HK-2 (cell line): ENCODE measurements at regions not wholly inside any gene's neighbourhood (a gene's known extent, or its start where the extent isn't known, plus 50 kb on each side); places are given as distances from the start of the nearest gene placed in this dataset.

Source experiments
- DNase-seq: peaks from one replicate; pipeline ENCODE4 v3.0.0-alpha.2; 2018; ENCODE audit not compliant: unreplicated experiment

DNA sequence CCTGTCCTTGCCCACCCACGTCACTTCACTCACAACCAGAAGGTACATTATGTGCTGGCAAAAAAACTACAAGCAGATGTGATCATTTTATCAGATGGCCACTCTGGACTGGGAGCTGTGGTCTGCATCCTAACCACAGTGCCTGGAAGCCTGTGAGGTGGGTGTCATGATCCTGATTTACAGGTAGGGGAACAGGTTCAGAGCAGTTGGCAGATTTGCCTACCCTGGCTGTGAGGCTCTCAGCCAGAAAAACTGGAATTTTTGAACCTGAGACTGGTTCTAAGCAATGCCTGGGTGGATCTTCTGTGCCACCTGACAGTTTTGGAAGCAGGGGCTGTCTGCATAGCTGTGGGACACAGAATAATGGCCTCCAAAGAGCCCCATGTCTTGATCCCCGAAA is 150.8 kb downstream of the SYF2 start:
- DNase-seq = no peak

GRCh38 chr1:25080294-25081209 is 150.5 kb upstream of the RUNX3 start:
- no peak for DNase-seq

GRCh38 chr1:25079048-25079447 is 149.0 kb upstream of the RUNX3 start:
- DNase-seq = no peak

GRCh38 chr1:25074351-25075227 is 144.5 kb upstream of the RUNX3 start:
- no peak for DNase-seq

DNA sequence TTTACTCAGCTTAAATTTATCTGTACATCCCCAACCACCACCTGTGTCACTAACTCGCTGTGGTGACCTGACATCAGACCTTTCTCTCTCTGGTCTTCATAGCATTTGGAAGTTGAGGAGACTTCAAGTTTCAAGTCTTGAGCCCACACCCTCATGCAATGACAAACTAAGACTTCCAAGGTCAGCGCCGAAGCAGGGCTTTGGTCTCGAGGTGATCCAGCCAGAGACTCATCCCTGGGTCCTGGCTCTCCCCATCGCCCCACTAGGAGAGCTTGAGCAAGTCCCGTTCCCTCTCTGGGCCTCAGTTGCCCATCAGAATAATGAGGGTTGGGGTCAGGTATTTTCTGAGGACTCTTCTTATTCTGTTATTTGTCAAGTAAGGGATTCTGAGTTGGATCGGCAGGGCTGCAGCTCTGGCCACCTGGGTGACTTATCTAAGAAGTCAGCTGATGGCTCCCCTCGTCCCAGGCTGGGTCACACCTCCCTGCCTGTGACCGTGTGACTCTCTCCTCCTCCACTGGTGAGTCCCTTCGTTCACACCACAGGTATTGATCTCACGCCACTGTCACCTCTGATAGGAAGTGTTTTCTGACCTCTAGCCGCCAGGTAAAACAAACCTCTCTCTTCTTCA is 143.7 kb upstream of the RUNX3 start:
- DNase-seq = no peak

DNA sequence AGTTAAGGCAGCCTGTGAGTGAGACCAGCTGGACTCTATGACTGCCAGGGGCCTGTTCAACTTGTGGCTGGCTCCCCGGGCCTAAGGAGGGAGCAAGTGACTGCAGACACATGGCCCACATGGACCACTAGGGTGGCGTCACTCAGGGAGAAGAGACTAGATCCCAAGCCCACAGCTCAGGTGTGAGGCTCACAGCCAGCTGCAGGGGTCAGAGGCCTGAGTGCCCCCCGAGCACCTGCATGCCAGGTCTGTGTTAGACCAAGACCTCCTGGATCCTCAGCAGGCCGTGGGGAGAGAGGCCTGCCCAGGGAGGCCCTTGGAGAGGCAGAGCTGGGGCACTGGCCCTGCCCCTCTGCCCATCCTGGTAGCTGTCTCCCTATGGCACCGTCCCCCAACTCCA is 142.4 kb upstream of the RUNX3 start:
- DNase-seq = no peak

DNA sequence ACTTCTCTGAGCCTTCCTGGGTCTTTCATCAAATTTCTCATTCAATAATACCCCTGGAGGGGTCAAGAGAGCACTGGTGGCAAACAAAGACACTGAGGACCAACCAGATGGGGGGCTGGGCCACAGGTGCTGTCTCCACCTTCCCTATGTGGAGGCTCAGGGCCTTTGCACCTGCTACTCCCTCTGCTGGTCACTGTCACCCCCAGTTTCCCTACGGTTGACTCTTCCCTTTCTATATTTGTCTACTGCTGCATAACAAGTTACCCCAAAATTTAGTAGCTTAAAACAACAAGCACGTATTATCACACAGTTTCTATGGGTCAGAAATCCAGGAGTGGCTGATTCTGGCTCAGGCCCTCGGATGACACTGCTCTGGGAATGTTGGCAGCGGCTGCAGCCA is 138.8 kb upstream of the RUNX3 start:
- no peak for DNase-seq

- DNase-seq = no peak
Observed at GRCh38 chr1:25068316-25068715, 138.2 kb upstream of the RUNX3 start.

- DNase-seq = no peak
Observed at GRCh38 chr1:25067518-25068251, 137.6 kb upstream of the RUNX3 start.

DNA sequence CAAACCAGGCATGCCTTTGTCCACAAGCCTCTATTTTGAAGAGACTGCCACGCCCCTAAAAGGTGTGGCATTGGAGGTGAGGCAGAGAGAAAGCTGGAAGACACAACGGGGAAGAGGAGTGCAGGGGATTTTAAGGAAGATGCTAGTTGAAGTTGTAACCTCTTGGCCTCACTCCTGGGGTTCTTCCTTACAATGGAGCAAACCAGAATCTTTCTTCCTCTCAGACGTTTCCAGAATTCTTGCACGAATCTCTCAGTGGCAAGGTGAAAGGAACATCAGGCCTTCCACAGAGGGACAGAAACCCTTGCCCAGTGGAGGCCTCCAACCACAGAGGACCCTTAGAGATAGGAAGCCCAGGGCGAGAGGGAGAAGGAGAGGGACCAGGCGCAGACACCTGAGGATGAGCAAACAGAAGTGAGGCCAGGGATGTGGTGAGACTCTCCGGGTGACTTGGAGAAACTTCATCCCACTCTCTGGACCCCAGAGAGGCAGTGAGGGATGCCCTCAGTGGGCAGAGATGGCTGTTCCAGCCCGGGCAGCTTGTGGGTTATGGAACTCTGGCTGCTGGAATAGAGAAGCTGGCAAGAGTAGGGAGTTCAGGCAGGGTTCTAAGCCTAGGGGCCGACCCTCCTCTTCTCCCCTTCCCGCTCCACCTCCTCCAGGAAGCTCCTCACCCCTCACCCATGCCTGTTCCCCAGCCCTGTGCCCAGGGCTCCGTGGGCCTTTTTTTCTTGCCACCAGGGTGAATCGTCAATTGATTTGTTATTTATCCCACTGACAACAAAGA is 136.8 kb upstream of the RUNX3 start:
- no peak for DNase-seq

DNA sequence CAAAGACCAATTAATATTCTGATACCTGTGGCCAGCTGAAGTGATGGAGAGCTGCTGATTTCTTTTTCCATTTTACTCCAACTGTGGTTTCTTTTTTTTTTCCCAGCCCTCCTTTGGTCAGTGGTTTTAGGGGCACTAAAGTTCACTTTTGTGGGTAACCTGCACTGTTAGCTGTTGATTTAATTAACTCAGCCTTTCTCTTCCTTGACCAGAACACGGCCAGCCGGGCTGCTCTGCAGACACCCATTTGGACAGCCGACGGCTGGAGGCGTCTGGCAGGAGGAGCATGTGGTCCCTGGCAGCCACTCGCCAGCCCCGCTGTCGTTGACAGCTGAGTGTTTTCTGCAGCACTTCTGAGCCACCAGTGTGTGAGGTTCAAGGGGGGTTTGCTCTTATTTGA is 136.2 kb upstream of the RUNX3 start:
- DNase-seq = no peak

DNA sequence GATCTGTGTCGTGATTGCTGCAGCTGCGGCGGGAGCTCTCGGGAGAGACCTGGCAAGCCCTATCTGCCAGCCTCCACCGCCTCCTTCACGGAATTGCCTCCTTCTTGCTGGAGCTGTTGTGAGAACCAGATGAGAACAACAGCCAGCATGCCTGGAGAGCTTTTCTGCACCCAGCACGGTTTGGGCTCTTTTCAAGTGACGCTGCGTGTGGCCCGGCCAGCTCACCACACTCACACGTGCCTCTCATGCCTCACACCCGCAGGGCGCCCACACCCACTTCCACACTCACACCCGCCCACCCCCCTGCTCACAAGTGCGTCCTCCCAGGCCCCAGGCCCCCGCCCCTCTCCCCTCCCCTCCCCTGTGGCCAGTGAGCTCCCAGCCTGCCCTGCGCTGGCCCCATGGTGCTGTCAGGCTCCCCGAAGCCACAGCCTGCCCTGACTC is 135.7 kb upstream of the RUNX3 start:
- no peak for DNase-seq

- DNase-seq = no peak
Observed at GRCh38 chr1:25065321-25065721, 135.2 kb upstream of the RUNX3 start.

DNA sequence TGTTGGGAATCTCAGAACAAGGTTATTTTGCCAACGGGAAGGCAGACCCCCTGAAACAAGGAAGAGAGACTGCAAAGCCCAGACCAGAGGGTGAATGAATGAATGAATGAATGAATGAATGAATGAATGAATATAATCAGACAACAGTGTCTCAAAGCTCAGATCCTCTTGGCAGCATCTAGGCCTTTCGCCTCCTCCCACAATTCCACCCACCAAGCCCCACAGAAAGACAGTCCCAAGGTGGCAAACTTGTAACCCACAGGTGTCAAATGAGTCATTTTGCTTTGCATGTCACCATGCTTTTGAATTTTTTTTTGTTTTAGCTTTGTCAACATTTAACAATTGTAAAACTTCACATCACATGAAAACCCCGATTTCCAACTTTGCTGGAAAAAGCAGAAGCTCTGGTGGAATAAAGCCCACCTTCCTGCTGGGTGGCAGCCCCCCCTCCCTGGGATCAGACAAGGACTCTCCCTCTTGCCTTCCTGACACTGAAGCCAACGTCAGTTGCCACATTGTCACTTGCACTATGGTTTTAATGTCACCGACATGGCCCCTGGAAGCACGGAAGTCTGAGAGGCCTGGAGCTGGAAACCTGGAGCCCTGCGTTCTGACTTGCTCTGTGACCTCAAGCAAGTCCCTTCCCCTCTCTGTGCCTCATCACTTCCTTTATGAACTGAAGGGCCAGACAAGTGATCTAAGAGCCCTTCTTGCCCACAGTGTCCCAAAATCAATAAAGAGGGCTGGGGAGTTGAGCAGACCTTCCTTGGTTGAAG is 134.6 kb upstream of the RUNX3 start:
- DNase-seq = no peak

GRCh38 chr1:25063591-25064416 is 133.7 kb upstream of the RUNX3 start:
- DNase-seq = peak; percentile 6

GRCh38 chr1:25062621-25063255 is 132.7 kb upstream of the RUNX3 start:
- DNase-seq = no peak

- DNase-seq = no peak
Observed at GRCh38 chr1:25061261-25061995, 131.4 kb upstream of the RUNX3 start.

GRCh38 chr1:25057188-25057587 is 127.1 kb upstream of the RUNX3 start:
- no peak for DNase-seq
